PC-3 (cell line): ENCODE measurements at regions not wholly inside any gene's neighbourhood (a gene's known extent, or its start where the extent isn't known, plus 50 kb on each side); places are given as distances from the start of the nearest gene placed in this dataset.

ENCODE experiments used
- CTCF ChIP-seq: fragments of 300-600 bp; sonication (generic); conservative IDR thresholded peaks from 2 replicates; pipeline ENCODE4 v1.5.1; 2017; ENCODE audit warnings: antibody characterized with exemption, low read depth, mild to moderate bottlenecking, low read length
- EZH2 ChIP-seq: fragments of 300-600 bp; sonication (generic); IDR thresholded peaks from one replicate; pipeline ENCODE4 v1.6.1; 2017; ENCODE audit warnings: antibody characterized with exemption, mild to moderate bottlenecking, low read length; ENCODE audit not compliant: unreplicated experiment
- EZH2phosphoT487 ChIP-seq: fragments of 300-600 bp; sonication (generic); IDR thresholded peaks from 2 replicates; pipeline ENCODE4 v1.6.1; 2018; ENCODE audit warnings: mild to moderate bottlenecking, antibody characterized with exemption, low read length, borderline replicate concordance

DNA sequence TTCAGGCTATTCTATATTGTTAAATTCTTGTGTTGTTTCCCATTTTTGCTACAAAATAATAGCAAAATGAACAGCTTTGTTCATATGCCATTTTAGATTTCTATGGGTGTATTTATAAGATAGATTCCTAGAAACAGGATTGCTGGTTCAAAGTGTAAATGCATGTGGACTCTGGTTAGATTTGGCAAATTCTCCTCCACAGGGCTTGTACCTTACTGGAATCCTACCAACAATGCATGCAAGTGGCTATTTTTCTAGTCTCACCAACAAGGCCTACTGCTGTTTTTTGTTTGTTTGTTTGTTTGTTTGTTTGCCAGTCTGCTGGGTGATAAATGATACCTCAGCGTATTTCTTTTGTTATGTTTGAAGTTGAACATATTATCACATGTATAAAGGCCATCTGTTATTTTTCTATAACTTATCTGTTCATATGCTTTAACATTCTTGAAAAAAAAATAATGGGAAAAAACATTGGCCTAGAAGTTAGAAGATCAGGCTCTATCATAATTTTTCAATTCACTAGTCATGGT is 87.1 kb upstream of the AHR start:
- no peak for TF ChIP-seq CTCF
- TF ChIP-seq EZH2, result no peak
- no peak for TF ChIP-seq EZH2phosphoT487
